CD4-positive, alpha-beta T cell (primary cell): ENCODE measurements at regions not wholly inside any gene's neighbourhood (a gene's known extent, or its start where the extent isn't known, plus 50 kb on each side); places are given as distances from the start of the nearest gene placed in this dataset.

ENCODE experiments used
- ATAC-seq: fragments of 200-7000 bp; cut with Tn5 transposase; one replicate; pipeline ENCODE4 v1.10.0; 2022; ENCODE audit warnings: mild to moderate bottlenecking; ENCODE audit not compliant: poor library complexity
- CTCF ChIA-PET: fragments of 350-600 bp; sonication (Branson Sonifier 250); formaldehyde crosslinking; loops from one replicate; lab custom pipeline; 2021; ENCODE audit warnings: antibody characterized with exemption, inconsistent platforms; lab: Charles Lee
- POLR2A ChIA-PET: fragments of 350-600 bp; sonication (Branson Sonifier 250); formaldehyde crosslinking; loops from one replicate; lab custom pipeline; 2021; ENCODE audit warnings: antibody characterized with exemption, inconsistent platforms; lab: Charles Lee
- DNase-seq, 14 experiments: peaks; one replicate each; pipeline ENCODE4 v3.0.0-alpha.2; 2013 to 2020; ENCODE audit warnings: mixed read lengths in 2 of 14
- H3K27ac ChIP-seq, 2 donors: one replicate each; pipeline versions ENCODE4 v1.5.1 to v1.7.0; 2013; ENCODE audit warnings: low read length in 2 of 2, low read depth in 1 of 2, mild to moderate bottlenecking in 1 of 2
- H3K27me3 ChIP-seq, 2 experiments: 1 replicate in 1 of 2; 2 replicates in 1 of 2; pipeline versions ENCODE4 v1.6.1 to v1.7.0; 2013; ENCODE audit warnings: low read length in 2 of 2, control low read depth in 1 of 2, mild to moderate bottlenecking in 1 of 2, moderate library complexity in 1 of 2; ENCODE audit not compliant: insufficient read depth in 2 of 2, control insufficient read depth in 1 of 2
- H3K36me3 ChIP-seq: one replicate; pipeline ENCODE4 v1.6.1; 2013; ENCODE audit warnings: low read length, control low read depth; ENCODE audit not compliant: insufficient read depth
- H3K4me1 ChIP-seq: one replicate; pipeline ENCODE4 v1.6.1; 2013; ENCODE audit warnings: low read length, control low read depth; ENCODE audit not compliant: insufficient read depth
- H3K4me3 ChIP-seq: one replicate; pipeline ENCODE4 v1.5.1; 2013; ENCODE audit warnings: mild to moderate bottlenecking, low read length, moderate library complexity
- H3K9me3 ChIP-seq, 2 experiments: 1 replicate in 1 of 2; 2 replicates in 1 of 2; pipeline versions ENCODE4 v1.6.1 to v1.7.0; 2013; ENCODE audit warnings: low read length in 2 of 2, mild to moderate bottlenecking in 2 of 2, control low read depth in 1 of 2, moderate library complexity in 1 of 2; ENCODE audit not compliant: control insufficient read depth in 1 of 2, insufficient read depth in 1 of 2
- H3K27ac Mint-ChIP-seq: one replicate; pipeline ENCODE4 v1.8.0; 2020; ENCODE audit warnings: mixed read lengths
- H3K27me3 Mint-ChIP-seq: one replicate; pipeline ENCODE4 v1.8.0; 2021; ENCODE audit warnings: mixed read lengths
- H3K36me3 Mint-ChIP-seq: one replicate; pipeline ENCODE4 v1.8.0; 2021; ENCODE audit warnings: low read depth, mixed read lengths
- H3K4me1 Mint-ChIP-seq: one replicate; pipeline ENCODE4 v1.8.0; 2021; ENCODE audit warnings: low read depth, mixed read lengths
- H3K4me3 Mint-ChIP-seq: one replicate; pipeline ENCODE4 v1.8.0; 2020; ENCODE audit warnings: mild to moderate bottlenecking, mixed read lengths
- H3K9me3 Mint-ChIP-seq: one replicate; pipeline ENCODE4 v1.8.0; 2020; ENCODE audit warnings: mixed read lengths
- CTCF ChIP-seq: fragments of 200-600 bp; IDR thresholded peaks from one replicate; pipeline ENCODE4 v1.8.0; 2022; ENCODE audit warnings: antibody characterized with exemption, mild to moderate bottlenecking
- intact Hi-C, 2 experiments: fragments of 100-400 bp; cut with DNase I in 1 of 2; cut with micrococcal nuclease in 1 of 2; formaldehyde crosslinking; loops; one replicate each; pipeline versions ENCODE4 v1.15.1 to v1.9.0; 2023 to 2025; cut with DNase I, micrococcal nuclease

DNA sequence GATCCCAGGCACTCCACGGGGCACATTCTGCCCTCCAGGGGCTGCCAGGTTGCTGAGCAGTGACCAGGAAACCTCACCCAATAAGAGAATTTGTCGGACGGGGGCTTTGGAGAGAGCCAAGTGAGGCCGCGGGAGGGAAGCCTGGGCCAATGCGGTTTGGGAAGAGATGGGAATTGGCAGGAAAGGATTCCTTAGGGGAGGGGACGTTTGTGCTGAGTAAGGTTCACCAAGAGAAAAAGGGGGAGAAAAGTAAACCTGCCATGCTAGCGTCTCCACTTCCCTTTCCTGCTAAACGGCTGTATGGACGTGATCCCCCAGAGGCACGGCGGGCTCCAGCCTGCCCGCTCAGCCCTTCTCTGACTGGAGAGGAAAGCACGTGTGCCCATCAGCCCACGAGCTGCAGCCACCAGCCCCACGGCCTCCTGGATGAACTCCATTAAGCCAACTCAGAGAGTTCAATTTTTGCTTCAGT lies 194.4 kb upstream of the ID2 start:
- peaks cover 64% of the 10 kb centered on the region for H3K4me1 Mint-ChIP-seq
- no peaks in the 10 kb centered on the region for H3K9me3 Mint-ChIP-seq
- intact Hi-C loops: no loop called here
- POLR2A ChIA-PET: interaction anchor here (1.0 to 2.9 kb wide), 5 partner anchors 10 to 194 kb away, joined by 3 to 18 read pairs (median 9); partner anchors contain the start of gene ID2
- peak overlapping the region; percentile 77 for H3K4me3 Mint-ChIP-seq
- peak overlapping the region; percentile 89 for H3K27ac Mint-ChIP-seq
- peak overlapping the region; percentile 80 for H3K27ac ChIP-seq
- no peaks in the 10 kb centered on the region for H3K9me3 ChIP-seq
- H3K4me1 ChIP-seq: peaks cover 60% of the 10 kb centered on the region
- no peaks in the 10 kb centered on the region for H3K27me3 Mint-ChIP-seq
- peak in 5 of 14 experiments; percentile 23 to 63 (median 40) for DNase-seq
- TF ChIP-seq CTCF: no peak
- H3K4me3 ChIP-seq: peak overlapping the region; percentile 60
- CTCF ChIA-PET: no interaction called here
- no peaks in the 10 kb centered on the region for H3K27me3 ChIP-seq
- peak; percentile 10 for ATAC-seq
- peaks cover 2% of the 10 kb centered on the region for H3K36me3 ChIP-seq
- H3K36me3 Mint-ChIP-seq: no peaks in the 10 kb centered on the region

DNA sequence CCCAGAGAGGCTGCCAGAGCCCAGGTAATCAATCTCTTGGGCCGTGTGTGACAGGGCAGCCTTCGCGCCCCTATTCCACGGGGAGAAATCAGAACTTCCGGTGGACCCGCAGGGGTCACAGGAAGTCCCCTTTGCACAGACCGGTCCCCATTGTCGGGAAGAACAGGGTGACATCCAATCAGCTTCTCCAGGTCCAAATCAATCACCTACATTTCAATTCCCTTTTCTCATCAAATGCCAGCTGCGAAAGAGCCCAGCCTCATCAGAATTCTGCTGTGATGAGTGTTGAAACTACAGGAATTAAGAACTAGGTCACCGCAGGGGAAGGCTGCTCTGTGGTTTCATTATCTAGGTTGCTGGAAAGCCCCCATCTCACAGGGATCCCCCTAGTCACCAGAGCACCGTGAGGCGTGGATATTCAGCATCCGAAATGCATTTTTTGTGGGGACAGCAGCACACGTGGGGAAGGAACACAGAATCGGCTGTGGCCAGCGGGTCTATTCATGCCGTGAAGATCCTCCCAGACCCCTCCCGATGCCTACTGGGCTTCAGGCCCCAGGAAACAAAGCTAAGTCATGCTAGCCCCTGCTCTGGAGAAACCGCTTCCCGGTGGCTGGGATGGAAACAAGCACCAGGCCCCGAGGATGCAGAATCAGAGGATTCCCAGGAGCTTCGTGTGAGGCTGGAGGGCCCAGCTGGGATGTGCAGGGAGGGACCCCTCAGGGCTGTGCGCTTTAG lies 193.7 kb upstream of the ID2 start:
- no peak for TF ChIP-seq CTCF
- H3K36me3 Mint-ChIP-seq: no peaks in the 10 kb centered on the region
- peaks cover 54% of the 10 kb centered on the region for H3K4me1 ChIP-seq
- H3K4me3 Mint-ChIP-seq: peak overlapping the region; percentile 77
- no peaks in the 10 kb centered on the region for H3K9me3 Mint-ChIP-seq
- H3K36me3 ChIP-seq: peaks cover 2% of the 10 kb centered on the region
- intact Hi-C loops: no loop called here
- peak in 13 of 14 experiments; percentile 19 to 94 (median 45) for DNase-seq
- no peaks in the 10 kb centered on the region for H3K9me3 ChIP-seq
- peak overlapping the region; percentile 80 for H3K27ac ChIP-seq
- peaks cover 58% of the 10 kb centered on the region for H3K4me1 Mint-ChIP-seq
- peak; percentile 85 for ATAC-seq
- ChIA-PET CTCF (interaction anchor here (2.9 kb wide), 1 partner anchor 56 kb away, joined by 12 read pairs; no protein-coding TSS in a partner anchor), POLR2A (interaction anchor here (1.0 to 2.9 kb wide), 8 partner anchors 11 to 194 kb away, joined by 3 to 18 read pairs (median 6); partner anchors contain the start of gene ID2)
- H3K27me3 Mint-ChIP-seq: no peaks in the 10 kb centered on the region
- H3K27ac Mint-ChIP-seq: peak overlapping the region; percentile 89
- H3K27me3 ChIP-seq: no peaks in the 10 kb centered on the region
- peak overlapping the region; percentile 60 for H3K4me3 ChIP-seq

- Mint-ChIP-seq H3K4me1 (peaks cover 54% of the 10 kb centered on the region), H3K27me3 (no peaks in the 10 kb centered on the region), H3K36me3 (no peaks in the 10 kb centered on the region), H3K9me3 (no peaks in the 10 kb centered on the region), H3K4me3 (peak overlapping the region; percentile 77), H3K27ac (peak overlapping the region; percentile 89)
- peak in 1 of 14 experiments; percentile 31 for DNase-seq
- Histone ChIP-seq H3K27ac (peak overlapping the region; percentile 80), H3K9me3 (no peaks in the 10 kb centered on the region), H3K27me3 (no peaks in the 10 kb centered on the region), H3K4me3 (peak overlapping the region; percentile 60), H3K4me1 (peaks cover 49% of the 10 kb centered on the region), H3K36me3 (peaks cover 2% of the 10 kb centered on the region)
- intact Hi-C loops: no loop called here
- POLR2A ChIA-PET: interaction anchor here (1.4 to 2.9 kb wide), 7 partner anchors 12 to 193 kb away, joined by 3 to 18 read pairs (median 7); partner anchors contain the start of gene ID2
- ATAC-seq: no peak
- TF ChIP-seq CTCF: no peak
- CTCF ChIA-PET: interaction anchor here (2.9 kb wide), 1 partner anchor 55 kb away, joined by 12 read pairs; no protein-coding TSS in a partner anchor
Measured at GRCh38 chr2:8489221-8489620, 192.6 kb upstream of the ID2 start.
